ENCODE measurements at regions not wholly inside any gene's neighbourhood (a gene's known extent, or its start where the extent isn't known, plus 50 kb on each side); places are given as distances from the start of the nearest gene placed in this dataset.

DNA sequence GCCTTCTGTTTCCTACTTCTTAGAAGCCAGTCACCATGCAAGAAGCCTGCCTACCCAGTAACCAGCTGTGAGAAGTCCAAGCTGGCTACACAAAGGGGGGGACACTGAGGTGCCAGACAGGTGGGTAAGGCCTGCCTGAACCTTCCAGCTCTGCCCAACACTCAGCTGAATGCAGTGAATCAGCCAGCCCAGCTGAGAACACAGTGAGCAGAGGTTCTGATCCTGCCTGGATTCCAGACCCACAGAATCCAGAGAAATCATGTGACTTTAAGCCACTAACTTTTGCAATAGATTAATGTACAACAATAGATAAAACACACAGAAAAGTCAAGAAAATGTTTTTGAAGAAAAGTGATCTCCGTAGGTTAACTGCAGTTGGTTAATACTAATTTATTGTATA lies 151.7 kb downstream of the EFNB2 start:
- no peak for DNase-seq (ENCODE audit: low spot score)

DNA sequence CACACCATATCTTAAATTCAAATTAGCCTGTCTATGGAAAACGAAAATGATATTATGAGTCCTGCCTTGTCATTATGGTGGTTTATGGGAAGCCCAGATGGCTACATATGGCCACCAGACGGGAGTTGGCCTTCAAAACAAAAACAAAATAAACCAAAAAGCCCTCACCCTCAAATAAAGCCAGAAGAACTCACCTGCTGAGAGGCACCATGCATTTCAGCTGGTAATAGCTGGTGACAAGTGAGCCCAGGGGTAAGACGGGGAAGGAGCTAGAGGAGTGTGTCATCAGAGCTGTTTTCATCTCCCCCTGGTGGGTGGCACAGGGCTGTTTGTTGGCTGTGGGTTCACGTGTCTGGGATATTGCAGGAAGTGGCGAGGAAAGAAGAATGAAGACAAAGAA lies 152.9 kb downstream of the EFNB2 start:
- no peak for DNase-seq (ENCODE audit: low spot score)

DNA sequence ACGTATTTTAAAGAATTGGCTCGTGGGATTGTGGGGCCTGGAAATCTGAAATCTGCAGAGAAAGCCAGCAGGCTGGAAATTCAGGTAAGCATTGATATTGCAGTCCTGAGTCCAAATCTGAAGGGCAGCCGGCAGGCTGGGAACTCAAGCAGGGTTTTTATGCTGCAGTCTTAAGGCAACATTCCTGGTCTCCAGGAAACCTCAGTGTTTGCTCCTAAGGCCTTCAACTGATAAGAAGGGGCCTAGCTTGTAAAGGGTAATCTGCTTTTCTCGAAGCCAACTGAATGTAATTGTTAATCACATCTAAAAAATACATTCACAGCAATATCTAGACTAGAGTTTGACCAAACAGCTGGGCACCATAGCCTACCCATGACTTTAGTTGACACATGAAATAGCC lies 154.4 kb downstream of the EFNB2 start:
- peak; percentile 93 for DNase-seq (ENCODE audit: low spot score)

DNA sequence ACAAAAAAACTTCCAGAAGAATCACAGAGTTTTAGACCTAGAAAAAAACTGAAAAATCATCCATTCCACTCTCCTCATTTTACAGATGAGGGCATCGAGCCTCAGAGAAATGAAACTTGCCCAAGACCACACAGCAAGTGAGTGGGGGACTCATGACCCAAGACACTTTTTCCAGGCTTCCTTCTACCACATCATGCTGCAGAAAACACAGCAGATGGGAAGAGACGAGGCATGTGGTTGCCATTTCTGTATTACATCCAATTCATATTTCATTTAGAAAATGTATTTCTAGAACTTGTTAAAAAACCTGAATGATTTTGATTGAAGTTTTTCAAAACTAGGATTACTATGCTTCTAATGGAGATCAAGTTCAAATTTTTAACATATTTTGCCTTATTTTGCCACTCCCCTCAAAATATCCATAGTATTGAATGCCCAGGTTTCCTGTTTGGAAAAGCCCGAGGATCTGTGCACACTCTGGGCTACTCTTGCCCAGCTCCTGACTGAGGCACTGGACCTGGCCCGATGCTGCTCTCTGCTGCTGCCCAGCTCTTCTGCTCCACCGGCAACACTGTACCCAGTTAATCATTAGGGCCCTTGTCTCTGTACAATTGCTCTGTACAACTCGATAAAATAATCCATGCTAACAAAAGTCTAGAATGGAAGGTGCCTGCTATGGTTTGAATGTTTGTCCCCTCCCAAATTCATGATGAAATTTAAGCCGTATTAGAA lies 157.4 kb downstream of the EFNB2 start:
- no peak for DNase-seq (ENCODE audit: low spot score)

DNA sequence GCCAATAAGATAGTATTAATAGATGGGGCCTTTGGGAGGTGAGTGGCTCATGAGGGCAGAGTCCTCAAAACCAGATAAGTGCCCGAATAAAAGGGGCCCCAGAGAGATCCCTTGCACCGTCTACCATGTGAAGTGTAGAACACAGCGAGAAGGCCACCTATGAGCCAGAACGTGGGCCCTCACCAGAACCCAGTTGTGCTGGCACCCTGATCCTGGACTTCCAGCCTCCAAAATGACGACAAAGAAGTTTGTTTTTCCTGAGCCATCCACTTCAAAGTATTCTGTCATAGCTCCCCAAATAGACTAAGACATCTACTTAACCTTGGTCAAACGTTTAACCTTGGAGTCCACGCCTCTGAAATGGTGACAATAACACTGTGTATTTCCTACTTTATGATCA lies 158.1 kb downstream of the EFNB2 start:
- DNase-seq (ENCODE audit: low spot score) = no peak

DNA sequence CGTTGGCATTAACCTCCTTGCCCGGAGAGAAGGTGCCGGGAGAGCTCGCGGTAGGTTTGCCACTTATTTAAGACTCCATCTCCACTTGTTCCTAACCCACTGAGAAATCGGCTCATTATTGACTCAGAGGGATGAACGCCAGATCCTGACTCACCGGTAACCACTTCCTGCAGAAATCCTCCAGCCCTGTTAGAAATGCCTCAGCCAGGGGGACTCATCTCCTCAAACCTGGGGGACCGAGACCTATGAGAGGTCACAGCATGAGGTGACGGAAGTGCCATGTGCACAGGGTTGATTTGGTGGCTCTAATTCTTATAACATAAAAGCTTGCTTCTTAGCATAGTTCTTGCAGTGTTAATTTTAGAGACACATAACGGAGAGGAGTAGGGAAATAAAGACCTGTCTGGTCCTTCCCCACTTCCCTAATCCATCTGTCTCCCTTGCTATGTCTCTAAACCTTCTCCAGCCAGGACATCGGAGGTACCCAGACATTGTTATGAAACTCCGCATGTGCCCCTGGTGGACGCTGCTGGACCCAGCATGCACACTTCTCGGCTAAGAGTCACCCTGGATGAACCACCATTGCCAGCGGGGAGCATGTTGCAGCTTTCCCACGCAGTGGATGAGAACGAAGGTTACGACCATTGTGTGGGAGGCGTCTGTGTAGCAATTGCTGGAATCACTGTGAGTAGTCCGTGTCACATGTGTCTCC lies 158.9 kb downstream of the EFNB2 start:
- DNase-seq (ENCODE audit: low spot score) = no peak

DNA sequence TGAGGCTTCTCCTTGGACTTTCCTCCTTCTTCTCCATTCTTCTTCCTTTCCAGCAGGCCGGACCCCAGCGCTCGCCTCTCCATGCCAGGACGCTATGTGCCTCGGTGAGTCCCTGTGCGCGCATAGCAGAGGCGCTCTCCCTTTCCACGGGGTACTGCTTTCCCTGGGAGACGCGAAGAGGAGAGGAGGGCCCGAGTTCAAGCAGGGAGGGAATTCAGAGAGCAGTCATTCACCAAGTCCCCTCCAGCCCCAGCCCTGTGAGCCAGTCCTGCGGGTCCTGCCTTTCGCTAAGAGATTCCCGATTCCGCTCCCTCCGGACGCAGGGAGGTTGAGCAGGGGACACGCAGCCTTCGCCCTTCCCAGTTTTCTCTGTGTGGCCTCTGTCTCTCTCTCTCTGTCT lies 160.4 kb downstream of the EFNB2 start:
- DNase-seq (ENCODE audit: low spot score) = no peak

DNA sequence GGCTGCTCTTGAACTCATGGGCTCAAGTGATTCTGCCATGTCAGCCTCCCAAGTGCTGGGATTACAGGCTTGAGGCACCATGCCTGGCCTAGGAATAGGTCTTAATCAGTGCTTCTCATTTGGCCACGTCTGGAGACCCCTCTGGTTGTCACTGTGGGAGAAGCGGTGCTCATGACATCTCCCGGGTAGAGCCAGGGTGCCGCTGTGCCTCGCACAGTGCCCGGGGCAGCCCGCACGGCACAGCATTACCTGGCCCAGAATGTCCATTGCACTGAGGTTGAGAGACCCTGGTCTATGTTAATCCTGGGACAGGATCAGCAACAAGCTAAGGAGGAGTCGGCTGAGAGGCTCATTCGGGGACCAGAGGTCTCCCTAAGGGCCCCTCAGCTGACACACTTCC lies 160.8 kb downstream of the EFNB2 start:
- DNase-seq (ENCODE audit: low spot score) = no peak

DNA sequence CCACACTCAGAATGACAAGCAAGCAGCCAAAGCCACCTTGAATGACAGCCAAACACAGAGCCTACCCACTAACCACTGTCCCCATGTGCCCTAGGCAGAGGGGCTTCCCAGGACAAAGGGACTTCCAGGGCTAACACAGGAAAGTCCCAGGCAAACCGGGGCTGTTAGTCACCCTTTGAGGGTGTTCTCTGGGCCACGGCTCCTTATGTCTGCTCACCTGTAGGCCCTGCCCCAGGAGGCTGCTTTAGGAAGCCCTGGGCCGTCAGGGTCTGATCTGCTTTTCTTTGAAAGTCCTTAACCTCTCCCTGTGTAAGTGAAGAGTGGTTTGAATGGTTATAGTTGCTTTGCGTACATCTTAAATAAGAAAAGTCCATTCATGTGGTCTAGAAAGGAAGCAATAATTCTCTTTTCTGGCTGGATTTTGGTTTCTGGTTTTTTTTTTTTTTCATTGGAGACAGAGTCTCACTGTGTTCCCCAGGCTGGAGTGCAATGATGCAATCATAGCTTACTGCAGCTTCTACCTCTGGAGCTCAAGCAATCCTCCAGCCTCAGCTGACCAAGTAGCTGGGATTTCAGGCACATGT lies 161.4 kb downstream of the EFNB2 start:
- peak; percentile 92 for DNase-seq (ENCODE audit: low spot score)

DNA sequence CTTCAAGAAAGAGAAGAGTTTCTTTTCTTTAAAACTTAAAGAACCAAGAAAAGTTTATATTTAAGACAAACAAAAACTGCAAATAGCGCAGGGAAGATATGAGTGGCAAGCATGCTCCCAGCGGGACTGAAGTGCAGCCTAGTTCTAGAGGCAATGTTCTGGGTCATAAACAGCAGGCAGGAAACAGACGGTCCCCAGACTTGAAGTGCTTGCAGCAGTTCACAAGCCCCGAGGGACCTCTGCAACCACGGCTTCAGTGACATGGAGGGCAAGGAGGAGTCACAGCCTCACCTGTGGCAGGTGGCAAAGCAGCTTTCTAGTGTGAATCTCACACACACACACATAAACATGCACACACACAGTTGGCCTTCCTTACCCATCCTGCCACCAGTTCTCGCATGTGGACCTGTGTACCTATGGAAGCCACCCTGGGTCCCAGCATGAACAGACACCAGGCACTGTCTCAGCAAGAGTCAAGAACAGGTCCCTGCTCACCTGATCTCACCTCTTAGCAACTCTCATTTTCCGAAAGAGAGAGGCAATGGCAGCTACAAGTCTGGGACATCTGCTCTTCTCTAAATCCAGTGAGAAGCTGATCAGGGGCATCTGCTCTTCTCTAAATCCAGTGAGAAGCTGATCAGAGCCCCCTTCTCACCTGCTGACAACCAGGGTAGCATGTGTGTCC lies 162.0 kb downstream of the EFNB2 start:
- DNase-seq (ENCODE audit: low spot score) = no peak

DNA sequence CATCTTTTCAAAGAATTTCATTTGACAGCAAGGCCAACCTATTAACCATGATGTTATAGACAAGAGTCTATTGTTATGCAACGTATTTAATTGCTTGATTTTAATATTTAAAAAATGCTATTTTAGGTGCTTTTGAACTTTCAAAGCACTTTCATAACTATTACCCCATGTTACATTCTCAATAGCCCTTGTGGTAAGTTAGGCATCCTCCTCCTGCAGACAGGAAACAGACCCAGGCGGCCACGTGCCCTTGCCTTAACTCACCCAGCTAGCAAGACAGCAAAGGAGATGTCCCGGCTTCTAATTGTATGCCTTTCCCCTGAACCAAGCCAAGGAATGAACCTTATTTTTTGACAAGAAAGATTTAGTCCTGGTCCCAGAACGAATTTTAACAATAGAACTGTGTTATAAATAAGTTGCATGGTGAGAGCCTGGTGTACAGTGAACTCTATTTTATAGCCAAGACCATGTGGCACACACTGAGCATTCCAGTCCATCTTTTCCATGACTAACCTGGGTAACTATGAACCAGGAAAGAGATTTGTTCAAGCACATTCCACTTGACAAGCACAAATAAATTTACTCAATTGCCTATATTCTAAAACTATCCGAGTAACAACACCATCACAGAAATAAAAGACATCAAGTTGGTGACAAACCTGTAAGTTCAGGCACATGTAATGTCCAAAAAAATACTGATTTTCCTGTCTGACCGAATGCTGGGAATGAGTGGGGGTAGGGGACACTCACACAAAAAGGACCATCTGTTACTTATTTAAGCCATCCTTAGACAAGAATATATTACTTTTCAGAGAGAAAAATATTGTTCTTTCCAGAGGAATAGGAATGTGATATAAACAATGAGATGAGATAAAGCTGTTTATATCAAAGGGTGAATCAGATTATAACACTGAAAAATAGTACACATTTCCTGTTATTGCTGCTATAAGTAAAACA lies 163.0 kb downstream of the EFNB2 start:
- DNase-seq (ENCODE audit: low spot score) = no peak

DNA sequence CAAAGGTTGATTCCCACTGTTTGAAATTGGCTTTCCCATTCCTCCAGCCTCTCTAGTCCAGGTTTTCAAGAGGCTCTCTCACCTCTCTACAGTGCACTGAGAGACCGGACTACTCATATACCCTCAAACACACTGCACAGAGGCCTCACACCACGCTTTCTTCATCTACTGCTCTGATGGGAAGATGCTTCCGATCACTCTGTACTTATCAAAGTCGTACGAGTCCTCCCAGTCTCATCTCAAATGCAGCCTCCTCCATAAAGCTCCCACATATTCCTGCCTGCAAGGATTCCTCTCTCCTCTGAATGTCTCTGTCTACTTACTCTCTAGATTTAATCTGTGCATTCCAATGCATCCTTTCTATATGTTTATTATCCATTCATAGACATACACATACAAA lies 164.4 kb downstream of the EFNB2 start:
- DNase-seq (ENCODE audit: low spot score) = no peak

DNA sequence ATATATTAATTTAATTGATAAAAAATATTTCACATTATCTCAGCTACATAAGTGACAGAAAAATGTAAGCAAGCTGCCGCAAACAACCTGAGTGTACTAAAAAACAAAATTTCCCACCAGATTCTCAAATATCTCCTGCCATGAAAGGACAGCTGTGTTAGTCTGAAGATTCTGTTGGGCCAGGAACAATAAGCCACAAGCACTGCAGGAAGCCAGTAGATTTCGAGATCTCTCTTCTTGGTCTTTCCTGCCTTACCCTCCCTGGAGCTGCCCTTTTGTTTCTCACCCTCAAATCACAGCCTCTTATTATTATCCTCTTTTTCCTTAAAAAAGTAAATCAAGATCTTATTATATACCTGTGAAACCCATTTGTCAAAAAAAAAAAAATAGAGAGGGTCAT lies 165.6 kb downstream of the EFNB2 start:
- DNase-seq (ENCODE audit: low spot score) = no peak

DNA sequence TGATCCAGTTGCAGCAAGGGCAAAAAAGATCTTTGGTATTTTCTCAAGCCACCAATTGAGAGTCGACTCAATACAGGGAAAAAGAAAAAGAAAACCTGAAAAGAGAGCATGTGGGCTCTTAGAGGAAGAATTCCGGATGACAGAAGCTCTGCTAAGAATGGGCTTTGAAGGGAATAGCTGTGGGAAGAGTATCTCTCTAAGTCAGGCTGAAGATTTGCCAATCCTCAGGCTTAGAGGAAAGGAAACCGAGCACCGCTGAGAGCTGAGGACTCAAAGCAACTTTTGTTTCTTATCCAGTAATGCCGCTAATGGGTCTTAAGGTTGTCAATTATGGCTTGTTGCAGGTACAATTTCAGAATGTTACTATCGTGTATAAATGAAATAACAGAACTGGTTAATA lies 166.4 kb downstream of the EFNB2 start:
- DNase-seq (ENCODE audit: low spot score) = peak; percentile 83

DNA sequence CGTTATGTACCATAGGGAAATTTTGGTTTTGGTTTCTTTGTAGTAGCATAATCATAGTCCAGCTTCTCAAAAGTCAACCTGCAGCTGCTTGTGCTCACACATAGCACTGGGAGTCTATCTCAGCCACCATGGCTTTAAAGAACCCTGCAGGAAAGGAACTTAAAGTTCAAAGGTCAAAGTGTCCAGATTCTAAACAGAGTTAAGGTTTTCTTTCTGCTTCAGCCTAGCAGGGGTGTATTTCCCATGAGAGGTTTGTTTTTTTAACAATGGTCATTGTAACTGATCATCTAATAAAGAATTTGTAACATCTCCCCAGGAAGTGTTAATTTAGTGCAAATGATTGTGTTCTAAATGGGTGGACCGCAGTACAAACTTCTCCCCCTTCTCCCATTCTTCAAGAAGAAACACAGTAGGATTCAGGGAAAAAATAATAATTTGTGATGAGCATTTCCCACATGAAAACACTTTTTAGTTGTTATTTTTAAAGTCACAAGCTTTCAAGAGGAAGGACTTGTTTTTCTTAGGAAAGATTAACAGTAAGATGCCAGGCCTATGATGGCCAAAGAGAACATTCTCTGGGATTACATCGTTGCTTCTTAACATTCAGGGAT lies 168.0 kb downstream of the EFNB2 start:
- DNase-seq (ENCODE audit: low spot score) = no peak

DNA sequence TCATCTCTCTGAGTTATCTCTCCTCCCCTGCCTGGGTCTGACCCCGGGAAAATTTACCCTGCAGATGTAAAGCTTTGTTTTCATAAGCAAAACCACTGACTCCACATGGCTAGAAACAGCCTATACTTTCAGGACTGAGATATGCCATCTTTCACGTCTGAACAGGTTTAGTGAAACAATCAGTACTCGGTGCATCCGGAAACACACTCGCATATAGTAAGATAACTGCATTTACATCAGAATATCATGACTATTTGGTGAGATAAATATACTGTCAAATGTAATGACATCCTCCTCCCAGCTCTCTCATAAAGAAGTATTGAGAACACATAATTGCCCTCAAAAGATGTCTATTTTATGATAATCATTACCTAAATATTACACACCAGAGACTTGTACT lies 172.8 kb downstream of the EFNB2 start:
- no peak for DNase-seq (ENCODE audit: low spot score)

DNA sequence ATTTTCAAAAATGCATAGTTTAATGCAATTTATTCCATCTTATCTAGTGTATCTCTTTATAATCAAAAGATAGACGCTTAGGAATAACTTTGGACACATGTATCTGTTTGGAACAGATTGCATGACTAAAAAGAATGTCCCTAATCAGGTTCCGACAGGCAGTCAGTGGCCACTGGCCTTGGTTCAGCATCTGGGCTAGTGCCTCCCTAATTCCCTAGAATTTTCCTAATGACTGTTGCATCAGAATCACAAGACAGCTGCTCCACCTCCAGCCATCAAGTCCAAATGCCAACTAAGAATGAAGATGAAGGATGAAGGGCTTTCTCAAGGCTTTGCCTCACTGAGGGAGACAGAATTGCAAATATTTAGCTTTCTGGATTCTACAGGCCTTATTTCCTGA lies 173.8 kb downstream of the EFNB2 start:
- DNase-seq (ENCODE audit: low spot score) = no peak

DNA sequence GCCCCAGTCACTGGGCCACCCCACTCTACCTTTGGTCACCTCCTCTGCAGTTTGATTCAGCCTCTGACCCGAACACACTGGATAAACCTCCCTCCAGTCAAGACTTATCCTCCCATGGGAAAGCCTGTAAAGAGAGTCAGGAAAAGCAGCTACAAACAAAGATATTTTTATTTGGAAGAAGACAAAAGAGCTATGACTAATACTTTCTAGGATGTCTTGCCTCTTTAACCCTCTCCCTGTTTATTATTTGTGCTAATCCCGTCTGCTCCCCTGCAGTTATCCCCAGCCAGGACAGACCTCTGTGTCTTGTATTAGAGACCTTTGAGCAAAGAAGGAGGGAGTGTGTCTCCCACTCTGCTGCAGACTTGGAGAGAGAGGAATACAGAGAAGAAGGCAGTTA lies 178.3 kb downstream of the EFNB2 start:
- no peak for DNase-seq (ENCODE audit: low spot score)

DNA sequence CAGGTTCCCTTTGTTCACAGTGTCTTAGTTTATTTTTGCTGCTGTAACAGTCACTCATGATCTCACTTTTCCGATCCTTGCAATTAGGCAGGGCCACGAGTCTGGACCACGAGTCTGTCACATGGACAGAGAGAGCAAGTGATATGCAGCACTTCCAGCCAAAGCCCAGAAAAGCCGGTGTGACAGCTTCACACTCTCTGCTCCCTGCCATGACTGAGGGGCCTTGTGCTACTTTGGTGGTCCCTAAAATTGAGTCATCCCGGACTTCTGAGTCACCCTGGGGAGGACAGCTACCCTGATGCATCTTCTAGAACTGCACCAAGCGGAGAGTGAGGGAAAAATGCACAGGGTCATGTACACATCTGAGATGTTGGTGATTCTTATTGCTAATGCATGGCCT lies 179.6 kb downstream of the EFNB2 start:
- DNase-seq (ENCODE audit: low spot score) = no peak

DNA sequence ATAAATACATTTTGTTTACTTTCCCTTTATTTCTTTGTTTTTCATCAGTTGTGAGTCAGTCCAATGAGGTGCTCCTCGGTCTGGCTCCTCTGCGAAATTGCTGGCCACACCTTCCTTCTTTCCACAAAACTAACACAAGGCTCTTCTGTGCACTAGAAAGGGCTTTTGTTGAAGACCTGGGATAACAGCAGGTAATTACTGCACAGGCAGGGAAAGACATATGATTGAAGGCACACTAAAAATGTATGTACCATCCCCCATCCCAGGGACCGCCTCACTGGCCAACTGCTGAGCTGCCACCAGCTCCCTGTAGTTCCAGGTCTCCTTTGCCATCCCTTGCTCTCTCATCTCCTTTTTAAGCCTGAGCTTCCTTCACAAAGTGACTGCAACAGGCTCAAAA lies 180.5 kb downstream of the EFNB2 start:
- DNase-seq (ENCODE audit: low spot score) = no peak

DNA sequence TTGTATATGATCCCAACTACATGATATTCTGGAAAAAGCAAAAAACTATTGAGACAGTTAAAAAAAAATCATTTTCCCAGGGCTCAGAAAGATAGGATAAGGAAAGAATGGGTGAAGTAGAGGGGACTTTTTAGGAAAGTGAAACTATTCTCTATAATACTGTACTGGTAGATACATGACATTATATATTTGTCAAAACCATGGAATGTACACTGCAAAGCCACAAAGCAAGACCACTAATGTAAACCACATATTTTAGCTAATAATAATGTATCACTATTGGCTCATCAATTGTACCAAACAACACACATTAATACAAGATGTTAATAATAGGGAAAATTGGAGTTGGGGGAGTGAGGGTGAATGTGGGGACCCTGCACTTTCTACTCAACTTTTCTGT lies 182.6 kb downstream of the EFNB2 start:
- DNase-seq (ENCODE audit: low spot score) = no peak
